ENCODE measurements at regions not wholly inside any gene's neighbourhood (a gene's known extent, or its start where the extent isn't known, plus 50 kb on each side); places are given as distances from the start of the nearest gene placed in this dataset.
A peak's percentile ranks its signal among the peaks of the same experiment; 100 is the strongest.

- no peaks in the 10 kb centered on the region for H3K4me1 Mint-ChIP-seq (ENCODE audit: low read depth)
- ChIA-PET CTCF (no interaction called here), POLR2A (no interaction called here)
- DNase-seq: no peak
- no peaks in the 10 kb centered on the region for H3K9me3 Mint-ChIP-seq
- H3K4me3 Mint-ChIP-seq: no peak overlapping the region
- H3K27ac Mint-ChIP-seq: no peak overlapping the region
- no peaks in the 10 kb centered on the region for H3K36me3 Mint-ChIP-seq
- H3K27me3 Mint-ChIP-seq: peaks cover 5% of the 10 kb centered on the region
- intact Hi-C loops (cut with micrococcal nuclease): no loop called here
Measured at GRCh38 chr6:141347086-141347485, 785.6 kb upstream of the GJE1 start.

DNA sequence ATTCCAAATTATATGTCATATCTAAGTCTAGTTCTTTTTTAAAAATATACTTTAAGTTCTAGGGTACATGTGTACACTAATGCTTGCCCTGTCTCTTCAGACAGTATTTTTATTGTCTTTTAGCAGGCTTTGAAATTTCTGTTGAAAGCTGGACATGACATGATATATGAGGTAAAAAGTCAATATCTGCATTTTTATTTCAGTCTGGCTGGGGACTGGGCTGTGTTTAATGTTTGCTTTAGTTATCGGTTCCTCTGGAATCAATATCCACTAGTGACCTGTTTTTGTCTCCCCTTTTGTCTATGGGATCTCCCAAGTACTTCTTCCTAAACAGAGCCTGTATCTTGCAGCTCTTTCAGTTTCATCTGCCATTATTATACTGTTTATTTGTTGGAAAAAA, 786.2 kb upstream of the GJE1 start:
- no peak for DNase-seq
- no peak overlapping the region for H3K27ac Mint-ChIP-seq
- intact Hi-C loops (cut with micrococcal nuclease): no loop called here
- H3K9me3 Mint-ChIP-seq: no peaks in the 10 kb centered on the region
- H3K4me1 Mint-ChIP-seq (ENCODE audit: low read depth): no peaks in the 10 kb centered on the region
- peaks cover 5% of the 10 kb centered on the region for H3K27me3 Mint-ChIP-seq
- no peak overlapping the region for H3K4me3 Mint-ChIP-seq
- ChIA-PET POLR2A (no interaction called here), CTCF (no interaction called here)
- H3K36me3 Mint-ChIP-seq: no peaks in the 10 kb centered on the region

- Mint-ChIP-seq H3K4me3 (no peak overlapping the region), H3K4me1 (ENCODE audit: low read depth) (no peaks in the 10 kb centered on the region), H3K36me3 (no peaks in the 10 kb centered on the region), H3K27me3 (no peaks in the 10 kb centered on the region), H3K9me3 (no peaks in the 10 kb centered on the region), H3K27ac (no peak overlapping the region)
- intact Hi-C loops (cut with micrococcal nuclease): no loop called here
- DNase-seq: no peak
- CTCF ChIA-PET: no interaction called here
- POLR2A ChIA-PET: no interaction called here
Measured at GRCh38 chr6:141337191-141337590, 795.5 kb upstream of the GJE1 start.

- Mint-ChIP-seq H3K4me3 (no peak overlapping the region), H3K4me1 (ENCODE audit: low read depth) (no peaks in the 10 kb centered on the region), H3K9me3 (no peaks in the 10 kb centered on the region), H3K27ac (no peak overlapping the region), H3K36me3 (no peaks in the 10 kb centered on the region), H3K27me3 (no peaks in the 10 kb centered on the region)
- ChIA-PET CTCF (no interaction called here), POLR2A (no interaction called here)
- intact Hi-C loops (cut with micrococcal nuclease): no loop called here
- DNase-seq: no peak
Measured at GRCh38 chr6:141335477-141336273, 797.0 kb upstream of the GJE1 start.

- Mint-ChIP-seq H3K4me1 (ENCODE audit: low read depth) (peaks cover 17% of the 10 kb centered on the region), H3K27ac (no peak overlapping the region), H3K27me3 (no peaks in the 10 kb centered on the region), H3K4me3 (no peak overlapping the region), H3K9me3 (peaks cover 5% of the 10 kb centered on the region), H3K36me3 (no peaks in the 10 kb centered on the region)
- intact Hi-C loops (cut with micrococcal nuclease): loop anchor here (1.0 to 10.0 kb wide), 5 partner anchors 20 to 1808 kb away; no protein-coding TSS in a partner anchor
- DNase-seq: no peak
- CTCF ChIA-PET: no interaction called here
- POLR2A ChIA-PET: no interaction called here
Measured at GRCh38 chr6:141326925-141327324, 805.8 kb upstream of the GJE1 start.

GRCh38 chr6:141326426-141326825, 806.3 kb upstream of the GJE1 start:
- CTCF ChIA-PET: no interaction called here
- intact Hi-C loops (cut with micrococcal nuclease): loop anchor here (1.0 to 10.0 kb wide), 5 partner anchors 19 to 1808 kb away; no protein-coding TSS in a partner anchor
- POLR2A ChIA-PET: no interaction called here
- H3K27ac Mint-ChIP-seq: no peak overlapping the region
- no peaks in the 10 kb centered on the region for H3K27me3 Mint-ChIP-seq
- H3K9me3 Mint-ChIP-seq: peaks cover 5% of the 10 kb centered on the region
- H3K4me3 Mint-ChIP-seq: no peak overlapping the region
- H3K4me1 Mint-ChIP-seq (ENCODE audit: low read depth): peaks cover 17% of the 10 kb centered on the region
- no peaks in the 10 kb centered on the region for H3K36me3 Mint-ChIP-seq
- peak; percentile 75 for DNase-seq

DNA sequence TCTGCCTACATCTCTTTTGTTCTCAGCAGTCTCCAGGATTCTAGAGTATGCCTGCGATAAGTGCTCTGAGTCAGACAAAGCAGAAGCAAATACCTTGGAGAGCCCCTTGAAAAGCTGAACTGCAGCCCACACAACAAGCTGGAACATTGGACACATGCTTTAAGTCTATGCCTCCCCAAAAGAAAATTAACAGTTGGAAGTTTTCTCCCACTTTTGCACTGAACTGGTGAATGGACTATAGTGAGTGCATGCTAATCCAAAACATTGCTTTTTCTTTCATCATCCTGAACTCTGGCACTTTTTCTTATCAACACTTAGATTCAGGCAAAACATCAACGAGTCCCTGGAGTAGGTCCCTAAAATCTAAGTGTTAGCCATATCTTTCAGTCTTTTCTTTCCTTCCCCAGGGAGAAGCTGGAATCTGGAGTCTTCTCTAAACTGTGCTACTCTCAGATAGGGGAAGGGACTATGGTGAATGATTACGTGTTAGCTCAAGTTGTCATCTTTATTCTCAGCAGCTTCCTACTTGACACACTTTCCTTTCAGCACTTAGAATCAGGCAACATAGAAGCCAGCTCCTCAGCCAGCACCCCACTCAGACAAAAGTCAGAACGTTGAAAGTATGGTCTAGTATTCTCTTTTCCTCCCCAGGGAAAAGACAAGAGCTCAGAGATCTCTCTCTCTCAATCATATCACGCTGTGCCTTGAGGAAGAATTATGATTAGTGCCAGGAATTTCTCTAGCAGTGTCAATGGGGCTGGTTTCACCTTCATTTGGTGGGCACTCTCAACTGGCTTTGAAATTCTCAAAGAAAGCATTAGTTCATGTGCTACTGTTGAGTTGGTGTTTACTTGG, 811.0 kb upstream of the GJE1 start:
- intact Hi-C loops (cut with micrococcal nuclease): loop anchor here (10.0 kb wide), 1 partner anchor 1813 kb away; no protein-coding TSS in a partner anchor
- Mint-ChIP-seq H3K4me3 (no peak overlapping the region), H3K27me3 (no peaks in the 10 kb centered on the region), H3K9me3 (no peaks in the 10 kb centered on the region), H3K36me3 (no peaks in the 10 kb centered on the region), H3K4me1 (ENCODE audit: low read depth) (peaks cover 9% of the 10 kb centered on the region), H3K27ac (no peak overlapping the region)
- DNase-seq: no peak
- POLR2A ChIA-PET: no interaction called here
- CTCF ChIA-PET: no interaction called here

DNA sequence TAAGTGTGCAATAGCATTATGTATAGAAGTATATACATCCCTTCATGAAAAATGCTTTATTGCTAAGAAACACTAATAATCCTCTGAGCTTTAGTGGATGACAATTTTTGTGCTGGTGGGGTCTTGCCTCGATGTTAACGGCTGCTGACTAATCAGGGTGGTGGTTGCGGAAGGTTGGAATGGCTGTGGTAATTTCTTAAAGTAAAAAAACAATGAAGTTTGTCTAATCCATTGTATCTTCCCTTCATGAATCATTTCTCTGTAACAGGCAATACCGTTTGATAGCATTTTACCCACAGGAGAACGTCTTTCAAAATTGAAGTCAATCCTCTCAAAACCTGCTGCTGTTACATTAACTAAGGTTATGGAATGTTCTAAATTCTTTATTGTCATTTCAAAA, 816.5 kb upstream of the GJE1 start:
- Mint-ChIP-seq H3K27me3 (peaks cover 1% of the 10 kb centered on the region), H3K4me3 (no peak overlapping the region), H3K4me1 (ENCODE audit: low read depth) (no peaks in the 10 kb centered on the region), H3K9me3 (no peaks in the 10 kb centered on the region), H3K27ac (no peak overlapping the region), H3K36me3 (no peaks in the 10 kb centered on the region)
- ChIA-PET POLR2A (no interaction called here), CTCF (no interaction called here)
- DNase-seq: no peak
- intact Hi-C loops (cut with micrococcal nuclease): no loop called here

GRCh38 chr6:141313986-141314385, 818.7 kb upstream of the GJE1 start:
- H3K4me1 Mint-ChIP-seq (ENCODE audit: low read depth): peaks cover 4% of the 10 kb centered on the region
- H3K4me3 Mint-ChIP-seq: no peak overlapping the region
- H3K27me3 Mint-ChIP-seq: peaks cover 3% of the 10 kb centered on the region
- H3K9me3 Mint-ChIP-seq: no peaks in the 10 kb centered on the region
- POLR2A ChIA-PET: no interaction called here
- H3K27ac Mint-ChIP-seq: no peak overlapping the region
- intact Hi-C loops (cut with micrococcal nuclease): no loop called here
- CTCF ChIA-PET: interaction anchor here (0.5 kb wide), 1 partner anchor 129 kb away, joined by 3 read pairs; no protein-coding TSS in a partner anchor
- no peak for DNase-seq
- no peaks in the 10 kb centered on the region for H3K36me3 Mint-ChIP-seq

- POLR2A ChIA-PET: interaction anchor here (1.0 kb wide), 1 partner anchor 174 kb away, joined by 3 read pairs; no protein-coding TSS in a partner anchor
- intact Hi-C loops (cut with micrococcal nuclease): loop anchor here (1.0 kb wide), 1 partner anchor 253 kb away; no protein-coding TSS in a partner anchor
- H3K27ac Mint-ChIP-seq: no peak overlapping the region
- H3K9me3 Mint-ChIP-seq: peaks cover 6% of the 10 kb centered on the region
- H3K27me3 Mint-ChIP-seq: peaks cover 2% of the 10 kb centered on the region
- peaks cover 7% of the 10 kb centered on the region for H3K4me1 Mint-ChIP-seq (ENCODE audit: low read depth)
- DNase-seq: no peak
- no peak overlapping the region for H3K4me3 Mint-ChIP-seq
- CTCF ChIA-PET: interaction anchor here (1.2 kb wide), 1 partner anchor 253 kb away, joined by 5 read pairs; no protein-coding TSS in a partner anchor
- no peaks in the 10 kb centered on the region for H3K36me3 Mint-ChIP-seq
Measured at GRCh38 chr6:141309295-141309694, 823.4 kb upstream of the GJE1 start.

DNA sequence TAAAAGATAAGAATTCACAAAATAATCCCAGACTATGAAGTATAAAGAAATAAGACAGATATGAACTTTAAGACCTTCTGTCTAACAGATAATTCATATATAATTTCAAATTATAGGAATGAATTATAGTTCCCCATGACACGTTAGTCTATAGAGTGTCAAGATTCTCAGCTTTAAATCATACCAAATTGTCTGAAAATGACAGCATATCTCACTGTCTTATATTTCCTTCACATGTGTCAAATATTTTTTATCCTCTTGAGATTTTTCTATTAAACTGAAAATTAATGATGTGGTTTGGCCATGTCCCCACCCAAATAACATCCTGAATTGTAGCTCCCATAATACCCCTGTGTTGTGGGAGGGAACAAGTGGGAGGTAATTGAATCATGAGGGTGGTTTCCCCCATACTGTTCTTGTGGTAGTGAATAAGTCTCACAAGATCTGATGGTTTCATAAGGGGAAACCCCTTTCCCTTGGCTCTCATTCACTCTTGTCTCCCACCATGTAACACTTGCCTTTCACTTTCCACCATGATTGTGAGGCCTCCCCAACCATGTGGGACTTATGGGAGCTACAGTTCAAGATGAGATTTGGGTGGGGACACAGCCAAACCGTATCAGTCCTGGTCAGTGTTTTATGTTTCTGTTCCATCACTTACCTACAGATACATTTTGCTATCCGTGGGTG, 825.3 kb upstream of the GJE1 start:
- intact Hi-C loops (cut with micrococcal nuclease): loop anchor here (1.0 kb wide), 1 partner anchor 19 kb away; no protein-coding TSS in a partner anchor
- no peak overlapping the region for H3K4me3 Mint-ChIP-seq
- H3K4me1 Mint-ChIP-seq (ENCODE audit: low read depth): peaks cover 7% of the 10 kb centered on the region
- ChIA-PET POLR2A (no interaction called here), CTCF (no interaction called here)
- peaks cover 2% of the 10 kb centered on the region for H3K27me3 Mint-ChIP-seq
- DNase-seq: peak; percentile 24
- peaks cover 6% of the 10 kb centered on the region for H3K9me3 Mint-ChIP-seq
- H3K36me3 Mint-ChIP-seq: no peaks in the 10 kb centered on the region
- H3K27ac Mint-ChIP-seq: no peak overlapping the region

GRCh38 chr6:141303907-141304306, 828.8 kb upstream of the GJE1 start:
- peaks cover 6% of the 10 kb centered on the region for H3K9me3 Mint-ChIP-seq
- no peak for DNase-seq
- intact Hi-C loops (cut with micrococcal nuclease): no loop called here
- peaks cover 4% of the 10 kb centered on the region for H3K4me1 Mint-ChIP-seq (ENCODE audit: low read depth)
- no peak overlapping the region for H3K4me3 Mint-ChIP-seq
- CTCF ChIA-PET: no interaction called here
- H3K27ac Mint-ChIP-seq: no peak overlapping the region
- H3K27me3 Mint-ChIP-seq: no peaks in the 10 kb centered on the region
- H3K36me3 Mint-ChIP-seq: no peaks in the 10 kb centered on the region
- POLR2A ChIA-PET: no interaction called here
